Activated CD4-positive, alpha-beta T cell treated with anti-CD3 and anti-CD28 coated beads for 36 hours (primary cell): ENCODE measurements at regions not wholly inside any gene's neighbourhood (a gene's known extent, or its start where the extent isn't known, plus 50 kb on each side); places are given as distances from the start of the nearest gene placed in this dataset.
"Not testable (repeated sequence)": the region's sequence is repeated elsewhere in the genome, so short reads cannot be mapped to it uniquely, and the experiment has no call there.

Experiments
- ATAC-seq: fragments of 200-7000 bp; cut with Tn5 transposase; one replicate; pipeline ENCODE4 v1.10.0; 2021; ENCODE audit warnings: mild to moderate bottlenecking, moderate library complexity
- CTCF ChIA-PET: fragments of 350-600 bp; sonication (Branson Sonifier 250); formaldehyde crosslinking; loops from one replicate; lab custom pipeline; 2021; ENCODE audit warnings: antibody characterized with exemption; lab: Charles Lee
- POLR2A ChIA-PET: fragments of 350-600 bp; sonication (Branson Sonifier 250); formaldehyde crosslinking; loops from one replicate; lab custom pipeline; 2021; ENCODE audit warnings: antibody characterized with exemption, inconsistent platforms; lab: Charles Lee
- DNase-seq: peaks from one replicate; pipeline ENCODE4 v3.0.0-alpha.2; 2020
- H3K27ac Mint-ChIP-seq: one replicate; pipeline ENCODE4 v1.8.0; 2021; ENCODE audit warnings: mixed read lengths
- H3K27me3 Mint-ChIP-seq: one replicate; pipeline ENCODE4 v1.8.0; 2021; ENCODE audit warnings: mixed read lengths
- H3K36me3 Mint-ChIP-seq: one replicate; pipeline ENCODE4 v1.8.0; 2021; ENCODE audit warnings: low read depth, mixed read lengths
- H3K4me1 Mint-ChIP-seq: one replicate; pipeline ENCODE4 v1.8.0; 2021; ENCODE audit warnings: mixed read lengths
- H3K4me3 Mint-ChIP-seq: one replicate; pipeline ENCODE4 v1.8.0; 2021; ENCODE audit warnings: mild to moderate bottlenecking, moderate library complexity, mixed read lengths
- H3K9me3 Mint-ChIP-seq: one replicate; pipeline ENCODE4 v1.8.0; 2021; ENCODE audit warnings: low read depth, mixed read lengths
- intact Hi-C, 2 experiments: fragments of 100-400 bp; cut with DNase I in 1 of 2; cut with micrococcal nuclease in 1 of 2; formaldehyde crosslinking; loops; one replicate each; pipeline versions ENCODE4 v1.14.2 to v1.15.1; 2022 to 2024; cut with DNase I, micrococcal nuclease

DNA sequence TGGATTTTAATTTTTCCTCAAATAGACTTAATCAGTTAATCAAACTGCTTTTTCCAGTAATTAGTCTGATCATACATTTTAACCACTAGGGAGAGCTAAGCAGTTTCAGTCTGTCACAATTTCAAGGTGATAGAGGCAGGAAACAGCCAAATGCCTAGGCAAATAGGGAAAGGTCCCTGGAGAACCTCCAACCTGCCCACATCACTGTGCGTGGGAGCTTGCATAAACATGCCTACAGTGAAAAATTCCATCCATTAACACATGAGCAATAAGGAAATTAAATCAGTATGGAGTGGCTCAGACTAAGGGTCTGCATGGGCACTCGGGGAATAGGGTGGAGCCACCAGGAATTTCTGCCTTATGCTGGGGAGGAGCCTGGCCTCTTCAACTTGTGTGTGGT, 74.6 kb downstream of the AASDHPPT start:
- DNase-seq (no peak), ATAC-seq (no peak)
- Mint-ChIP-seq H3K4me1 (no peaks in the 10 kb centered on the region), H3K27me3 (peaks cover 7% of the 10 kb centered on the region), H3K9me3 (no peaks in the 10 kb centered on the region), H3K4me3 (no peak overlapping the region), H3K36me3 (no peaks in the 10 kb centered on the region), H3K27ac (no peak overlapping the region)
- ChIA-PET CTCF (no interaction called here), POLR2A (no interaction called here)
- intact Hi-C loops = no loop called here

DNA sequence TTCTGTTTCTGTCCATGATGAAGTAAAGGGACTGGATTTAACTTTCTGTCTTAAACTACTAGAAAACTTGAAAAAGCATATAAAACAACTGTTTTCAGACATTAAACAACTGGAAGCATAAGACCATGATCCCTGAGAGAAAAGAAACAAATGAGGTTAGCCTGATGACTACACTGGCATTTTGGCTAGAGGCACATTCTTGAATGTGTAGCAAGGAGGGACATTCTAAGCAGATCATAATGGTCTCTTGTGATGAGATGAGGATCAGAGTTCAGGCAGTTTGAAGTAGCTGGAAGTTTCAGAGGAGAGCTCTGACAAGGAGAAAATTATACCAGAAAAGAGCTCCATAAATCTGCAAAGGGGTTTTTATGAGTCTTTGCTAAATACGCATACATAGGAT, 75.4 kb downstream of the AASDHPPT start:
- intact Hi-C loops = no loop called here
- Mint-ChIP-seq H3K27me3 (peaks cover 9% of the 10 kb centered on the region), H3K4me3 (no peak overlapping the region), H3K36me3 (no peaks in the 10 kb centered on the region), H3K9me3 (no peaks in the 10 kb centered on the region), H3K27ac (no peak overlapping the region), H3K4me1 (no peaks in the 10 kb centered on the region)
- no peak for DNase-seq
- ATAC-seq = no peak
- ChIA-PET POLR2A (no interaction called here), CTCF (no interaction called here)

DNA sequence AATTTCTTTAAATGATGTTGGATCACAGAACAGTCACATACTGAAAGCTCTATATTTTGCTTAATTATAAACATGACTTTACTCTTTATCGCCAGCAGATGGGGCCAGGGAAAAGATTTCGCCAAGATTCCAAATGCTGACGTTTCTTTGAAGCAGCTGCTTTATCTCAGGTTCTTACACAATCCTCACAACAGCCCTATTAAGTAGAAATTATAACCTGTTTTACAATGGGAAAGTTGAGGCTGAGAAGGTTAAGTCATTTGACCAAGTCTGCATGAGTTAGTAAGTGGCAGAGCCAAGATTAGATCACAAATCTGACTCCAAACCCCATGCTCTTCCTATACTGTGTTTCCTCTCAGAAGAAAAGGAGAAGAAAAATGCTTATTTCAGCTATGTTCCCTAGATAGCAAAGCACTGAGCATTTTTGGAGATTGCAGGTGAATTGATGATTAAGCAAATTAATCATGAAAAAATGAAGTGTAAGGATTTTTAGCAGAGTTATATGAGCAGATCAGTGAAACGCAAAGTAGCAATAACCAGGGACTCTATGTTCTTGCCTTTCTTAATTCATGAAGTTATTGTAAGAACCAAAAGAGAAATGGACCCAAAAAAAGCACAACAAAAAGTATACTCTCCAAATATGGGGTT, 79.0 kb downstream of the AASDHPPT start:
- Mint-ChIP-seq H3K36me3 (no peaks in the 10 kb centered on the region), H3K4me3 (no peak overlapping the region), H3K4me1 (no peaks in the 10 kb centered on the region), H3K27me3 (peaks cover 7% of the 10 kb centered on the region), H3K27ac (no peak overlapping the region), H3K9me3 (no peaks in the 10 kb centered on the region)
- peak; percentile 33 for ATAC-seq
- peak; percentile 20 for DNase-seq
- ChIA-PET CTCF (interaction anchor here (0.7 to 1.3 kb wide), 2 partner anchors 8 to 139 kb away, joined by 5 to 6 read pairs; no protein-coding TSS in a partner anchor), POLR2A (no interaction called here)
- intact Hi-C loops = loop anchor here in 1 of 2 experiments (5.0 kb wide), 1 partner anchor 881 kb away; no protein-coding TSS in a partner anchor

DNA sequence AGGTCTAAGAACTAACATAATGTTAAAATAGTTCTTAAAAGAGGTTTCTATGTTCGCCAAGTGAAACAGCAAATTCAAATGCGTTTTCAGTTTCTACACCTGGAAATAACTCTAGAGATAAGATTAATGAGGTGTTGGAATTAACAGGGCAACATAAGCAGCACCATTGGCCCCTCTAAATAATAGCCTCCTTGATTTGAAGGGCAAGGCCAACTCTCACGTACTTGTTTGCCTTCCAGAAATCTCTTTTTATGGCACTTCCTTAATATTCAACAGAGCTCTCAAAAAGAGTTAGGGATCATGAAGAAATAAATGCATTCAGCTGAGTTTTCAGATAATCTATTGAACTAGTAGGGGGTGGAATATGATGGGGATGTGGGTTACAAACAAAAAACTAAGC, 80.9 kb downstream of the AASDHPPT start:
- DNase-seq (no peak), ATAC-seq (no peak)
- Mint-ChIP-seq H3K9me3 (no peaks in the 10 kb centered on the region), H3K27me3 (peaks cover 7% of the 10 kb centered on the region), H3K4me3 (no peak overlapping the region), H3K36me3 (no peaks in the 10 kb centered on the region), H3K27ac (no peak overlapping the region), H3K4me1 (no peaks in the 10 kb centered on the region)
- POLR2A ChIA-PET = no interaction called here
- intact Hi-C loops = loop anchor here in 1 of 2 experiments (5.0 kb wide), 1 partner anchor 879 kb away; no protein-coding TSS in a partner anchor
- CTCF ChIA-PET = interaction anchor here (0.6 kb wide), 1 partner anchor 526 kb away, joined by 3 read pairs; no protein-coding TSS in a partner anchor

DNA sequence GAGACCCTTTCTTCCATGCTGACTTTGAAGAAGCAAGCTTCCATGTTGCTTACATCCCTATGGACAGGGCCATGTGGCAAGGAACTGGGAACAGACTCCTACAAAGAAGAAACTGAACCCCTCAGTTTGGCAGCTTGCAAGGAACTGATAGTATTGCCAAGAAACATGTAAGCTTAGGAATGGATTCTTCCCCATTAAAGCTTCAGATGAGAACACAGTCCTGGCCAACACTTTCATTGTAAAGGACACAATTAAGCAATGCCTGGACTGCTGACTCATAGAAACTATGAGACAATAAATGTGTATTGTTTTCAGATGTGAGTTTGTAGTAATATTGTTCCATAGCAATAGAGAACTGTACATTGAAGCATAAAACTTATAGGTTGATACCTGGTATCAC, 82.4 kb downstream of the AASDHPPT start:
- no peak overlapping the region for H3K27ac Mint-ChIP-seq
- H3K4me3 Mint-ChIP-seq = no peak overlapping the region
- ChIA-PET CTCF (no interaction called here), POLR2A (no interaction called here)
- ATAC-seq = no peak
- H3K9me3 Mint-ChIP-seq = no peaks in the 10 kb centered on the region
- no peaks in the 10 kb centered on the region for H3K4me1 Mint-ChIP-seq
- intact Hi-C loops = loop anchor here in 1 of 2 experiments (5.0 kb wide), 1 partner anchor 877 kb away; no protein-coding TSS in a partner anchor
- peaks cover 4% of the 10 kb centered on the region for H3K27me3 Mint-ChIP-seq
- DNase-seq = no peak
- H3K36me3 Mint-ChIP-seq = no peaks in the 10 kb centered on the region

DNA sequence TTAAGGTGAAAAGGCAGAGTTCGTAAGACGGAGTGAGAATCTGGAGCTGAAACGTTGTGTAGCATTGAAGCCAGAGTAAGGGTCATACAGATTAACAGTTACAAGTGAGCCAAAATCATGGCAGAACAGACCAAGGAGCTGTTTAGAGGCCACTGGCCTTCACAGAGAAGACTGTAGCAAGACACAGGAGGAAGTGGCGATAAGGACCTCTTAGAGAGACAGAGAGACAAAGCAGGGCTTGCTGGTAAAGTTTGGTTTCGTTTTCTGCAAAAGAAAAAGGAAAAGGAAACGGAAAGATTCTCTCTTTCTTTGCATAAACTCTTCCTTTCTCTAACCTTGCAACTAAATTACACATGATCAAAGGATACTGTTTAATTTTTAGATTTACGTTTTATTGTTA, 83.0 kb downstream of the AASDHPPT start:
- no peak for ATAC-seq
- Mint-ChIP-seq H3K9me3 (peaks cover under 1% of the 10 kb centered on the region), H3K4me3 (no peak overlapping the region), H3K36me3 (no peaks in the 10 kb centered on the region), H3K27me3 (peaks cover 4% of the 10 kb centered on the region), H3K27ac (no peak overlapping the region), H3K4me1 (no peaks in the 10 kb centered on the region)
- DNase-seq = no peak
- intact Hi-C loops = no loop called here
- POLR2A ChIA-PET = no interaction called here
- CTCF ChIA-PET = interaction anchor here (0.7 kb wide), 1 partner anchor 284 kb away, joined by 3 read pairs; no protein-coding TSS in a partner anchor

DNA sequence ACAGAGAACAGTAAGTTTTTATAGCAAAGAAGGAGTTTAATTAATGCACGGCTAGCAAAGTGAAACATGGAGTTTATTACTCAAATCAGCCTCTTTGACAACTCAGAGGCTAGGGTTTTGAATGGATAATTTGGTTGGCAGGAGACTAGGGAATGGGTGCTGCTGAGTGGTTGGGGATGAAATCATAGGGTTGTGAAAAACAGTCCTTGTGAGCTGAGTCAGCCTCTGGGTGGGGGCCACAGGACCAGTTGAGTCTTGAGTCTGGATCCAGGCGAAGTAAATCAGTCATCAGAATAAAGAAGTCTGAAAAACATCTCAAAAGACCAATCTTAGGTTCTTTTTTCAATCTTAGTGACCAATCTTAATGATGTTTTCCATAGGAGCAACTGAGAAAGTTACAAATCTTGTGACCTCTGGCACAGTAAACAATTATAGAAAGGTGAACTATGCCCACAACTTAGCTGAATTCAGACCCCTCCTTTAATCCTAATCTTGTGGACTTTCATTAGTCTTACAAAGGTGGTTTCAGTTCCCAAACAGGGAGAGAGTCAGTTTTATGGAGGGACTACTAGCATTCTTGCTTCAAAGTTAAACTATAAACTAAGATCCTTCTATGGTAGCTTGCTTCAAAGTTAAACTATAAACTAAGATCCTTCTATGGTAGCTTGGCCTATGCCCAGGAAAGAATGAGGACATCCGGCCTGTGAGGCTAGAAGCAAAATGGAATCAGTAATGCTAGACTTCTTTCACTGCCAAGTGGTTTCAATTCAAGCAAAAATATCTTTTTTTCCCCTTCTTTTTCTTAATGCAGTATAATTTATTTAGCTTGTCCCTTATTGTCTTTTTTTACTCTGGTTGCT, 84.5 kb downstream of the AASDHPPT start:
- Mint-ChIP-seq H3K27me3 (peaks cover 6% of the 10 kb centered on the region), H3K9me3 (peaks cover 14% of the 10 kb centered on the region), H3K4me3 (no peak overlapping the region), H3K36me3 (peaks cover 4% of the 10 kb centered on the region), H3K4me1 (no peaks in the 10 kb centered on the region), H3K27ac (no peak overlapping the region)
- CTCF ChIA-PET = interaction anchor here (0.6 to 0.7 kb wide), 2 partner anchors 18 to 1839 kb away, joined by 3 read pairs; no protein-coding TSS in a partner anchor
- POLR2A ChIA-PET = no interaction called here
- DNase-seq (peak; percentile 6), ATAC-seq (no peak)
- intact Hi-C loops = no loop called here

DNA sequence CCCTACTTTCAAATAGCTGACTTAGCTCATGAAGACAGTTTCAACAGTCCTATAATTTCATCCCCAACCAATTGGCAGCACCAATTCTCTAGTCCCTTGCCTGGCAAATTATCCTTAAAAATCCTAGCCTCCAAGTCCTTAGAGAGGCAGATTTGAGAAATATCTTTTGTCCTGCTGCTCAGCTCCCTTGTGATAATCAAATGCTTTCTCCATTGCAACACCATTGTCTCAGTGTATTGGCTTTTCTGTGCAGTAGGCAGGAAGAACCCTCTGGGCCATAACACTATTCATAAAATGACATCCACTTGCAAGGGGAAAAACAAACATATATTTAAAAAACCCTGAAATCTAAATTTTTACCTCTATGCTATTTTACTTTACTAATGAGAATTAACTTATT, 89.6 kb downstream of the AASDHPPT start:
- ChIA-PET CTCF (no interaction called here), POLR2A (no interaction called here)
- H3K36me3 Mint-ChIP-seq = peaks cover 4% of the 10 kb centered on the region
- DNase-seq (no peak), ATAC-seq (no peak)
- H3K9me3 Mint-ChIP-seq = peaks cover 21% of the 10 kb centered on the region
- no peak overlapping the region for H3K4me3 Mint-ChIP-seq
- no peak overlapping the region for H3K27ac Mint-ChIP-seq
- H3K4me1 Mint-ChIP-seq = no peaks in the 10 kb centered on the region
- intact Hi-C loops = no loop called here
- H3K27me3 Mint-ChIP-seq = peaks cover 4% of the 10 kb centered on the region

DNA sequence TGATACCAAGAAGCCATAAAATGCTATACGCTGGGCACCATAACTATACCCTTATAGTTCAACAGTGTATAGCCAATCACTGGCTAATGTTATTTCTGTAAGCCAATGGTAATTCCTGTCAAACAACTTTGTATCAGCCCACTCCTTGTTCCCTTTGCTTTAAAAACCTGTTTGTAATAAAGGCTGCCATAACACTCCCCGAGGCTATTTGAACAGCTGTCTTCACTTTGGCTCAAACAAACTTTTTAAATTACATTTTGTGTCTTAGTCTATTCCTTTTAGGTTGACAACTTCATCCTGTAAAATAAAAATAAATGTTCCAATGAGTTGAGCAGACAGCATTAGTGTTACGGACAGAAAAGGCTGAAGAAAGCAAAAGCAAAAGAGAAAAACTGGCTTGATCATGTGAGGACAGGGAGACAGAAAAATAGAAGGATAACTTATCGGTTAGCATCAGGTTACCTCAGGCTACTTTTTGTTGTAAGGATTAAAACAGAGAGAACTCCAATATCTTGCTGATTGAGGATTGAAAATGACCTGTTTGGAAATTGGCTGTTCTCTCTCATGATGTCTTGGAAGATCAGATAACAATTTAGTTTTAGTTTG, 95.0 kb downstream of the AASDHPPT start:
- Mint-ChIP-seq H3K4me3 (no peak overlapping the region), H3K4me1 (no peaks in the 10 kb centered on the region), H3K9me3 (peaks cover 3% of the 10 kb centered on the region), H3K36me3 (no peaks in the 10 kb centered on the region), H3K27me3 (no peaks in the 10 kb centered on the region), H3K27ac (no peak overlapping the region)
- ATAC-seq (no peak), DNase-seq (no peak)
- POLR2A ChIA-PET = no interaction called here
- intact Hi-C loops = no loop called here
- CTCF ChIA-PET = no interaction called here

DNA sequence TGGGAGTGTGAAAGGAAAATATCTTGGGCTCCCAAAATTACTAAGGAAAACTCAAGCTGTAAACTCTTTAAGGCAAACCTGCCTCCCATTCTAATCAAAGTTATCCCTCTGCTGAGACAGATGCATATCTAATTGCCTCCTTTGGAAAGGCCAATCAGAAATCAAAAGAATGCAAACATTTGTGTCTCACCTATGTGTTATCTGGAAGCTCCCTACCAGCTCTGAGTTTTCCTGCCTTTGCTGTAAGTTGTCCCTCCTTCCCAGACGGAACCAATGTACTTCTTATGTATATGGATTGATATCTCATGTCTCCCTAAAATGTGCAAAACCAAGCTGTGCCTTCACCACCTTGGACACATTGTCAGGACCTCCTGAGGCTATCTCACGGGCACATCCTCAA, 95.8 kb downstream of the AASDHPPT start:
- ChIA-PET POLR2A (no interaction called here), CTCF (no interaction called here)
- no peak for ATAC-seq
- DNase-seq = no peak
- no peak overlapping the region for H3K4me3 Mint-ChIP-seq
- no peaks in the 10 kb centered on the region for H3K4me1 Mint-ChIP-seq
- H3K27ac Mint-ChIP-seq = no peak overlapping the region
- intact Hi-C loops = no loop called here
- H3K27me3 Mint-ChIP-seq = no peaks in the 10 kb centered on the region
- no peaks in the 10 kb centered on the region for H3K36me3 Mint-ChIP-seq
- peaks cover 1% of the 10 kb centered on the region for H3K9me3 Mint-ChIP-seq

DNA sequence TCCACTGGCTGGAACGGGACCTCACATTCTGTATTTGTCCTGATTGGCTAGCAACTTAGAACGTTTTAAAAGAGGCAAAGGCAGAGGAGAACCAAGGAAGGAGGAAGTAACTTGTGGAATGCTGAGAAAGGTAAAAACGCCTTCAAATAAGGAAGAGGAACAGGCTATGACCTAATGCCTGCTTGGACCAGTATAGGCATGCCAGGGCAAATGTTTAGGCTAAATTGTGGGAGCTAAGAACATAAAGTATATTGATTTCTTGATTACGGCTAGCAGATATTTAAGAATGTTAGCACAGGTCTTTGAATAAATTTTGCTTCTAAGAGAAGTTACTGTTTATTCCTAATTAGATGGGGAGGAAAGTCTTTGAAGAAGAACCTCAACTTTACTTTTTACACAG, 96.5 kb downstream of the AASDHPPT start:
- POLR2A ChIA-PET, H3K27ac Mint-ChIP-seq, H3K4me3 Mint-ChIP-seq, H3K9me3 Mint-ChIP-seq, DNase-seq, intact Hi-C loops, ATAC-seq, H3K4me1 Mint-ChIP-seq, H3K27me3 Mint-ChIP-seq, CTCF ChIA-PET, H3K36me3 Mint-ChIP-seq: not testable (repeated sequence)
